AG08395 (cell line): ENCODE measurements at regions not wholly inside any gene's neighbourhood (a gene's known extent, or its start where the extent isn't known, plus 50 kb on each side); places are given as distances from the start of the nearest gene placed in this dataset.

Experiments used
- DNase-seq: peaks from one replicate; pipeline ENCODE4 v3.0.0; 2012; ENCODE audit warnings: mixed read lengths, low spot score

DNA sequence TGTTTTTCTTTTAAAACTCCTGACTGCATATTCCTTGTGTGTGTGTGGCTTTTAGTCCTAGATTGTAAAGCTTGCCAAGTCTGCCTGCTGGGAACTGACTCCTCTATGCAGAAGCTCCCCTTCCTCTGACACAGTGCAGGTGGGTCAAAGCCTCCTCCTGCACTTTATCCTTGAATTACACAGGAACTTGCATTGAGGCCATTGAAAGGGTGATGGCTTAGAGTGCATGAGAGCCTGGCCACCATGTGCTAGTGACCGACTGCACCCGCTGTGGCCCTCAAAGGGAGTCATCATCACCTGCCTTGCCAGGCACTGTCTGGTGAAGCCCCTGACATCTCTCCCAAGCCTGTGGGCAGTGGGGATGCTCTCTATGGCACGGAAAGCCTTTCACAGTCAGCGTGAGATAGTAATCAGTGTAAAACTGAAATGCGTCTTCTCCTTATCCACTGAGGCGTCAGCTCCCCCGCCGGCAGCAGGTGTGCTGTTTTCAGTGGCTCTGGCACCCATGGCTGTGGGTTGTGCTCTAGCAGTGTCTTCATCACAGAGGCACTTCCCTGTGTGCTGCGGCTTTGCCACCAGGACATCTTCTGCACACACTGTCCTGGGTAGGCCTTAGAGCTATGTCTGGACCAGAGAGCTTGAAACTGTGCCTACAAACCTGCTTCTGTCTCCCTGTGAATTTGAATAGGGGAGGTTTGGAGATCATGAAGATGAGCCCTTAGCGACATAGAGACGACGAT, 87.9 kb downstream of the THBS2 start:
- DNase-seq, result no peak

- DNase-seq, result no peak
These were observed 88.7 kb downstream of the THBS2 start for GRCh38 chr6:169164986-169165385.

GRCh38 chr6:169164451-169164850, 89.2 kb downstream of the THBS2 start:
- no peak for DNase-seq

DNA sequence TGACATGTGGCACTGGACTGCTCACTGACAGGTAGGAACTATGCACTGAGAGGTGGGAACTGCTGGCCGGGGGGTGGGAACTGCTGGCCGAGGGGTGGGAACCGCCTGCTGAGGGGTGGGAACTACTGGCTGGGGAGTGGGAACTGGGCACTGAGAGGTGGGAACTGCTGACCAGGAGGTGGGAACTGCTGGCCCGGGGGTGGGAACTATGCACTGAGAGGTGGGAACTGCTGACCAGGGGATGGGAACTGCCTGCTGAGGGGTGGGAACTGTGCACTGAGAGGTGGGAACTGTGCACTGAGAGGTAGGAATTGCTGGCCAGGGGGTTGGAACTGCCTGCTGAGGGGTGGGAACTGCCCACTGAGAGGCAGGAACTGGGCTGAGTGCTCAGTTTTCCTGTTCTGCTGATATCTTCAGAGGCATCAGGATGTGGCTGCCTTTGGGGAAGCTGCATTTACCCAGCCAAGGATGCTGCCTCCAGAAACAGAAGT, 90.2 kb downstream of the THBS2 start:
- DNase-seq, result no peak

GRCh38 chr6:169162752-169163407, 90.8 kb downstream of the THBS2 start:
- DNase-seq, result peak; percentile 97

DNA sequence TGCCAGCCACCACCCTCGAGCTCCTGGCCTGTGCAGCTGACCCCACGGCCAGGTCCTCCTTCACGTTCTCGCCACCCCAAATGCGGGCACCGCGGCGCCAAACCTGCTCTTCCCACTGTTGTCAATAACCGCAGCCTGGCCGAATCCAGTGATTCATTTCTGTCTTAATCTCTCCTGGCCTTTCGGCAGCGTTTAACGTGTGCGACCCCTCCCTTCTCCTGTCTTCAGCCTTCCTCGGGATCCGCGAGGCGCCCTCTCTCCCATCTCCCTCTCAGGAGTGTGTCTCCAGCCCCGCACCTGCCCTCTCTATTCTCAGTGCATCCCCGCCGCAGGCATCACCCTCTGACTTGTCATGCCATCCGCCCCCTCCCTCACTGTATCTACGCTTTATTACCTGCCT, 91.4 kb downstream of the THBS2 start:
- DNase-seq, result no peak

- DNase-seq, result no peak
These were observed 92.0 kb downstream of the THBS2 start for GRCh38 chr6:169161572-169162167.

- DNase-seq, result no peak
These were observed 92.6 kb downstream of the THBS2 start for GRCh38 chr6:169160855-169161560.

- DNase-seq, result no peak
These were observed 93.4 kb downstream of the THBS2 start for GRCh38 chr6:169160091-169160854.

- no peak for DNase-seq
These were observed 94.3 kb downstream of the THBS2 start for GRCh38 chr6:169159331-169159730.

DNA sequence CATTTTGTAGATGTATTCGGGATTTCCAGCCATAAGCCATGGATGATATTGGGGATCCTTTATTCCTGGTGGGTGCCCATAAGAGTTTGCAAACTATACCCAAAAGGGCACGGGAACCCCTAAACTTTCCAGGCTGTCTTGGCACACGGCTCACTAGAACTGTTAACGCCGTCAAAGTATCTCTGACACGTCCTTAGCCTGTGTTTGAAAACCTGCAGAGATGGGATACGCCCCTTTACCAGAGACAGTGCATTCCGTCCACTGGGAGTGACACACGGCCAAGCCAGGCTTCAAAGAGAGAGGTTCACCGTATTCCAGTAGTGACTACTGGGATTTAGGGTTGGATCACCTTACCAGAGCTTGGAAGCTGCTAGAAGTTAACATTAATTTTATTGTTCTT, 95.0 kb downstream of the THBS2 start:
- DNase-seq, result no peak

DNA sequence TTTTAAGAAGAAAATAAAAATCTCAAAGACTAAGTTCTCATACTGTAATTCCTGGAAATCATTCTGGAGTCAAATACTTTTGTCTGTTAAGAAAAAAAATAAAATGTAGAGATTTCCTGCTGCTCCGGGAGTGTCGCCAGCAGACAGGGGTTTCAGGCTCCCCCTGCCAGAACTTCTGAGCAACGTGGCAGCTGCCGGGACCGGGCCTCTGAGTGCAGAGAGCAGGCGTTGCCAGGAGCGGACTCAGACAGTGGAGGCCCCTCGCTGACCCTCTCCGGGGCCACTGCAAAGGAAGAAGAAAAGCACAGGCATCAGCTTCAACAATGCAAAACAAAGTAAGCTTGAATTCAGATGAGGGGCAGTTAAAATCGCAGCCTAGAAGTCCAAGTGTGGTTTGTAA, 95.5 kb downstream of the THBS2 start:
- no peak for DNase-seq

- DNase-seq, result no peak
These were observed 96.2 kb downstream of the THBS2 start for GRCh38 chr6:169157197-169158148.

DNA sequence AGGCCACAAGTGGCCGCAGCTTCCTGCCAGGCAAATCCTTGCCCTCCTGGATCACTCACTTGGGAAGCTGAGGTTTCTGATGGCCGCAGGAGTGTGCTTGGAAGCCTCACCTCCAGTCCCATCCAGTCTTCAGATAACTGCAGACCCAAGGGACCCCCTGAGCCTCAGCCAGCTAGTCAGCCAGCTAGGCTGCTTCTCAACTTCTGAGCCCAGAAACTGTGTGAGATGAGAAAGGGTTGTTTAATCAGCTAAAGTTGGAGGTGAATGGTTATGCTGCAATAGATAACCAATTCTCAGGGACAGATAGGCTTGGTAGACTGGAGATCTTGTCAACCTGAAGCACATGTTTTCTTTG, 96.9 kb downstream of the THBS2 start:
- DNase-seq, result no peak

- no peak for DNase-seq
These were observed 97.4 kb downstream of the THBS2 start for GRCh38 chr6:169156108-169156792.

DNA sequence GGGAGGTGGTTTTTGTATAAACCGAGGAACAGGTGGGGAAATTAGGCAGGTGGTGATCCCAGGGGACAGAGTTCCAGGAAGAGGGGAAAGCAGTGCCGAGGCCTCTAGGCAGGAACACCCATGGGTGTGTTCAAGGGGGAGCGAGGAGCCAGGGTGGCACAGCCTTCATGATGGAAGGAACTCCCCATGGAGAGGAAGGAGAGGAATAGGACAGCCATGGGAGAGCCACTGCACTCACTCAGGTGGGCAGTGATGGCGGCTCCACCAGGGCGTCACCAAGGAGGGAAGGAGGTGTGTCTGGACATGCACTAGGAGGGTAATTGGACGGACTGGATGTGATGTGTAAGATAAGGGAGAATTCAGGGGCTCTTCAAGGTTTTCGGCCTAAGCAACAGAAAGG, 98.2 kb downstream of the THBS2 start:
- no peak for DNase-seq

DNA sequence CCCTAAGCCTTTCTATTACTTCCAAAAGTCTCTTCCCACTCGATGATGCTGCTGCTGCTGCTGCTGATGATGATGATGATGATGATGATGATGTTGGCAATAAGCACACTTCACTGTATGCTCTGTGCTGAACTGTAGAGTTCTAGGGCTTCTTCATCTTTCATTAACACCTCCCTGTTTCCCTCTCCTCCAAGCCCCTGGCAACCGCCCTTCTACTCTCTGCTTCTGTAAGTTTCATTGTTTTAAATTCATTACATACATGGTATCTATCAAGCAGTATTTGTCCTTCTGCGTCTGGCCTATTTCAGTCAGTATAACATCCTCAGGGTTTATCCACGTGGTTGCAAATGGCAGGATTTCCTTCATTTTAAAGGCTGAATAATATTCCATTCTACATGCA, 100.2 kb downstream of the THBS2 start:
- DNase-seq, result no peak

- DNase-seq, result no peak
These were observed 107.1 kb downstream of the THBS2 start for GRCh38 chr6:169146521-169146920.

GRCh38 chr6:169145991-169146501, 107.6 kb downstream of the THBS2 start:
- DNase-seq, result peak; percentile 54

DNA sequence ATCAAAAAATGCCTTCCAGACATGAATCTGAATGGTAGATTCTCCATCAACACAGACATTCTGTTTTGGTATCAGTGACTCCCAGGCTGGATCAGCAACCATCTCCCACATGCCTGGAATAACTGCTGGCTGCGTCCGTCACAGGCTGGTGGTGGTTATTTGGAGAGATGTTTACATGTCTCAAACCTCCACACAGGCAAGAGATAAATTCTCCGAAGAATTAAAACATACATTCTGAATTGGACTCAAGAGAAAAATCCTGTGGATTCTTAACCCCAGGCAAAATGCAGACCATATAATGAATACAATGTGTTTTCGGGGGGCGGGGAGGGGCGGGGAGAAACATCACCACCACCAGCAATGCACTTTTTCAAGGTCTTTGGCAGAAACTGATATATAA, 108.2 kb downstream of the THBS2 start:
- DNase-seq, result peak; percentile 54
